T-helper 2 cell treated with Interferon-gamma antibody and Interleukin-4, amounts not matched to agents 5 μg/mL and 100 μg/mL, for 36 hours (primary cell): ENCODE measurements at regions not wholly inside any gene's neighbourhood (a gene's known extent, or its start where the extent isn't known, plus 50 kb on each side); places are given as distances from the start of the nearest gene placed in this dataset.

ENCODE experiments used
- DNase-seq: peaks from one replicate; pipeline ENCODE4 v3.0.0; 2021; ENCODE audit warnings: low spot score
- H3K27ac Mint-ChIP-seq: one replicate; pipeline ENCODE4 v1.8.0; 2021; ENCODE audit warnings: mild to moderate bottlenecking, mixed read lengths
- H3K27me3 Mint-ChIP-seq: one replicate; pipeline ENCODE4 v1.8.0; 2021; ENCODE audit warnings: low read depth, mixed read lengths
- H3K36me3 Mint-ChIP-seq: one replicate; pipeline ENCODE4 v1.8.0; 2021; ENCODE audit warnings: low read depth, mixed read lengths
- H3K4me1 Mint-ChIP-seq: one replicate; pipeline ENCODE4 v1.8.0; 2021; ENCODE audit warnings: low read depth, mixed read lengths
- H3K4me3 Mint-ChIP-seq: one replicate; pipeline ENCODE4 v1.8.0; 2022; ENCODE audit warnings: mild to moderate bottlenecking, moderate library complexity, mixed read lengths
- H3K9me3 Mint-ChIP-seq: one replicate; pipeline ENCODE4 v1.8.0; 2021; ENCODE audit warnings: mixed read lengths

DNA sequence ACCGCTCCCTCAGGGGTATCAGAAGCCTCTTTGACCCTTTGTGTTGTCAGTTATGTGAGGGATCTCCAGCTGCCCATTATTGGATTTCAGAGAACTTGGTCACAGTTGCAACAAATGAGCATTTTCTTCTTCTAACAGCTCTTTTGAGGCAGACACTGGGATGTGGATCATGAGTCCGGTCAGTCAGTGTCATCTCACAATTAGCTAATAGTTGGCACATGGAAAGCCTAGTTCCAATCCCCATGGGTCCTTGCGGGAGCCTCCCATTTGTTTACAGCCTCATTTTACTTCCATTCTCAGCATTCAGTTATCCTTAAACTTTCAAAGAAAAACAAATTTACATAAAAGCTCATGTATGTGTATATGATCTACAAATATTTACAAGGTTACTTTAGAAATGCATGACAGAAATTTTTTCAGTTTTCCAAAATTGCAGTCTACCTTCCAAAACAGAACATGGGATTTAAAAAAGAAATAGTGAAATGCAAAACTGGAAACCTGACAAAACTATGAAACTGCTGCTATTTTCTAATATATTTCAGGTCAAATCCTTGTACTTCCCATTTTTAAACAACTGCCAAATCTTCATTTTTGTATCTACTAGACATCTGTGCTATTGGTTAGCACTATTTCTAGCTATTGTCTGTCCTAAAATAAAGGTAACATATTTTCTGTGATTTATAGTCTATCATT is 547.1 kb upstream of the ZEB2 start:
- DNase-seq: no peak
- Mint-ChIP-seq H3K9me3 (no peaks in the 10 kb centered on the region), H3K27me3 (no peaks in the 10 kb centered on the region), H3K4me3 (no peak overlapping the region), H3K27ac (no peak overlapping the region), H3K4me1 (no peaks in the 10 kb centered on the region), H3K36me3 (no peaks in the 10 kb centered on the region)

- no peak for DNase-seq
- Mint-ChIP-seq H3K4me3 (no peak overlapping the region), H3K27ac (no peak overlapping the region), H3K36me3 (no peaks in the 10 kb centered on the region), H3K27me3 (no peaks in the 10 kb centered on the region), H3K4me1 (no peaks in the 10 kb centered on the region), H3K9me3 (no peaks in the 10 kb centered on the region)
These were observed 546.3 kb upstream of the ZEB2 start for GRCh38 chr2:145066151-145066661.

DNA sequence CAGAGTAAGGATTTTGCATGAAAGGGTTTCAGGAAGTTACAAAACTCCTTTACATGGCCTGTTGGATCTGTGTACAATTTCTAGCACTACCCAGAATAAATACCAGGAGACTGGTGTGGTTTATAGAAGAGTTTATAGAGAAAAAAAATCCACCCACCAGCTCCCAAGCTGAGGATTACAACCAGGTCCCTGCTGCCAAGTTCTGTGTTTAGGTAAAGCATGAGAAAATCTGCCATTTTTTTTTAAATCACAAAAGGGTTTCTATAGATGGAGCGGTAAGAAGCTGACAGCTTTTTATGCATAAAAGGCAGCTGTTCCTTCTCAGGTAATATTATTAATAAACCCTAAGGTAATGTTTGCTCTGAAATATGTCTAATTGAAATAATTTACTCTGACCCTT is 545.4 kb upstream of the ZEB2 start:
- no peak for DNase-seq
- Mint-ChIP-seq H3K27ac (no peak overlapping the region), H3K36me3 (no peaks in the 10 kb centered on the region), H3K9me3 (no peaks in the 10 kb centered on the region), H3K27me3 (no peaks in the 10 kb centered on the region), H3K4me3 (no peak overlapping the region), H3K4me1 (no peaks in the 10 kb centered on the region)

- no peak overlapping the region for H3K4me3 Mint-ChIP-seq
- H3K9me3 Mint-ChIP-seq: no peaks in the 10 kb centered on the region
- H3K4me1 Mint-ChIP-seq: no peaks in the 10 kb centered on the region
- DNase-seq: no peak
- no peak overlapping the region for H3K27ac Mint-ChIP-seq
- H3K27me3 Mint-ChIP-seq: no peaks in the 10 kb centered on the region
- no peaks in the 10 kb centered on the region for H3K36me3 Mint-ChIP-seq
These were observed 544.6 kb upstream of the ZEB2 start for GRCh38 chr2:145064511-145064910.

DNA sequence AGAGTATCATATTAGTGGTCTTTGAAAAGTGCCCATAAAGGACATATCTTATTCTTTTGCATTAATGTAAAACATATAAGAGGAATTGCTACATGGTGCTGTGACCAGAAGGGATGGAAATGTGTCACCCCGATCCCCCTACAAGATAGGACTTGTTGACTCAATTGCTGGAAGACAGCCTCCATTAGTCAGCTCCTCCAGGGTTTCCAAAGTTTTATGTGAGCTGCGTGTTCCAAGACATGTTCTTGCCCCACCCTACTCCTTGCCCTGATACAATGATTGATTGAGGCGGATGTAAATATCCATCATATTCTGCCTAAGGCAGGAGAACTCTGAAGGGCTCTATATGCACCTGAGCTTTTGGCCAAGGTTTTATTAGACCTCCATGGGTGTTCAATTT is 541.0 kb upstream of the ZEB2 start:
- no peaks in the 10 kb centered on the region for H3K9me3 Mint-ChIP-seq
- no peak for DNase-seq
- H3K4me1 Mint-ChIP-seq: no peaks in the 10 kb centered on the region
- H3K27me3 Mint-ChIP-seq: no peaks in the 10 kb centered on the region
- H3K4me3 Mint-ChIP-seq: no peak overlapping the region
- no peaks in the 10 kb centered on the region for H3K36me3 Mint-ChIP-seq
- no peak overlapping the region for H3K27ac Mint-ChIP-seq

DNA sequence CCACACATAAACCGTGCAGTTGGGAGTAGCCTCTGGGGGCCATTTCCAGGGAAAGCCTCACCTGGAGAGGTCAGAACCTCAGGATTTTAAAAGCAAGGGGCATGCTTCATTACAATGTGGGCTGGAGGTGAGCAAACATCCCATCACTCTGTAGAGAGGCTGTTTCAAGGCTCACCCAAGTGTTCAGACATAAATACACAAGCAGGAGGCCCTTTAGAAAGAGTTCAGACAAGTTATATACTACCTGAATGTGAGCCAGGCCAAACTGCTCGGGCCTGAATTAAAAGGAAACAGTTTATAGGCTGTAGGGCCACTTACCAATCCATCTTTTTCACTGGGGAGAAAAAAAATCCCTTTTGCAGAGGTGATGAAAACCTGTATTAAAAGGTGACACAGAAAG is 540.0 kb upstream of the ZEB2 start:
- no peaks in the 10 kb centered on the region for H3K4me1 Mint-ChIP-seq
- no peaks in the 10 kb centered on the region for H3K9me3 Mint-ChIP-seq
- H3K27me3 Mint-ChIP-seq: no peaks in the 10 kb centered on the region
- H3K4me3 Mint-ChIP-seq: no peak overlapping the region
- DNase-seq: no peak
- H3K36me3 Mint-ChIP-seq: no peaks in the 10 kb centered on the region
- H3K27ac Mint-ChIP-seq: no peak overlapping the region

DNA sequence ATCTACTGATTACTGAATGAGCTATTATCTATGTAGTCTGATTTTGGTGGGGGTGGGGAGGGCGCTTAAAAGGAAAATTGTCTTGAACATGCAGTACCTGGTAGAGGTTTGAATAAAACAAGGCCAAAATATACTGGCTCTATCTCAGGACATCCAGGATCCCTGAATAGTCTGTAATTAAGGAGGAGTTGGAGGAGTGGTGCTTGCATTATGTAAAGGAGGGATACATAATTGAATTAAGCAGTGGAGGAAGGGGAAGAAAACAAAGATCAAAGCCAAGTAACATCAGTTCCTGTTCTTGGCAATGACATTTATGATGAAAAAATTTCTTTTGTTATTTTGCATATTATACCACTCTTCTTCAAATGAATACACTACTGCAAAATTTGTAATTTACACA is 539.4 kb upstream of the ZEB2 start:
- no peak for DNase-seq
- Mint-ChIP-seq H3K27me3 (no peaks in the 10 kb centered on the region), H3K36me3 (no peaks in the 10 kb centered on the region), H3K9me3 (no peaks in the 10 kb centered on the region), H3K4me3 (no peak overlapping the region), H3K27ac (no peak overlapping the region), H3K4me1 (no peaks in the 10 kb centered on the region)

DNA sequence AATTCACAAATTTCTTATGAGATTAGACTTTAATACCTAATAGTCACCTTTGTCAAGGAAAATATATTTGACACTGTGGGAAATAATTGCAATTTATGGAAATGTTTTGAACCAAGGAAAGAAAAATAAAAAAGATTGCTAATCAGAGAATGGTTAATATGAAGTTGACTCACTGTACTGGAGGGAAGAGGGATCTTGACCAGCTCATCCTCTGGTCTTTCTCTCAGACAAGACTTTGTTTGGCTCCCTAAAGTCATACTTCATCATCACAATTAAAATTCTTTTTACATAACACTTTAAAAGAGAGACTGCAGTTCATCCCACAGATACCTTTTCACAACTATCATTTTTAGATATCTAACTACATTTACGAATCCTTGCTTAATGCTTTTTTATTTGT is 538.5 kb upstream of the ZEB2 start:
- Mint-ChIP-seq H3K36me3 (no peaks in the 10 kb centered on the region), H3K4me1 (no peaks in the 10 kb centered on the region), H3K9me3 (no peaks in the 10 kb centered on the region), H3K4me3 (no peak overlapping the region), H3K27me3 (no peaks in the 10 kb centered on the region), H3K27ac (no peak overlapping the region)
- DNase-seq: no peak

DNA sequence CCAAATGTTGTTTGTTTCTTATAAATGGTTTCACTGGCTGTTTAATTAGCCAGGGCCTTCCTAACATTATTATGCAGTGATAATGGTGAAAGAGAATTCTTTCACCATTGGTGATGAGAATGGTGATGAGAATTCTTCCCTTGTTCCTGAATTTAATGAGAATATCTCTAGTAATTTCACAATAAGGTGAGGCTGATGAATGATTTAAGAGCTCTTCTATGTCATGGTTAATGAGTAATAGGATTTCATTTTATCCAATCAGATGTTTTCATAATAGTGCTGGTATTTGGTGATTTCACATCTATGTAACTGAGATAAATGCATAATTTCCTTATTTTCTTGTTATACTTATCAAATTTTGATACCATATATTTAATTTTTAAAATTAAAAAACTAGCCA is 535.7 kb upstream of the ZEB2 start:
- no peaks in the 10 kb centered on the region for H3K27me3 Mint-ChIP-seq
- no peak overlapping the region for H3K4me3 Mint-ChIP-seq
- no peaks in the 10 kb centered on the region for H3K36me3 Mint-ChIP-seq
- H3K9me3 Mint-ChIP-seq: no peaks in the 10 kb centered on the region
- DNase-seq: no peak
- no peaks in the 10 kb centered on the region for H3K4me1 Mint-ChIP-seq
- no peak overlapping the region for H3K27ac Mint-ChIP-seq

GRCh38 chr2:145050134-145050533 is 530.2 kb upstream of the ZEB2 start:
- Mint-ChIP-seq H3K36me3 (no peaks in the 10 kb centered on the region), H3K27ac (no peak overlapping the region), H3K4me1 (no peaks in the 10 kb centered on the region), H3K9me3 (no peaks in the 10 kb centered on the region), H3K27me3 (no peaks in the 10 kb centered on the region), H3K4me3 (no peak overlapping the region)
- no peak for DNase-seq

- Mint-ChIP-seq H3K27ac (no peak overlapping the region), H3K27me3 (no peaks in the 10 kb centered on the region), H3K9me3 (no peaks in the 10 kb centered on the region), H3K36me3 (no peaks in the 10 kb centered on the region), H3K4me1 (no peaks in the 10 kb centered on the region), H3K4me3 (no peak overlapping the region)
- no peak for DNase-seq
These were observed 529.6 kb upstream of the ZEB2 start for GRCh38 chr2:145049475-145049874.

DNA sequence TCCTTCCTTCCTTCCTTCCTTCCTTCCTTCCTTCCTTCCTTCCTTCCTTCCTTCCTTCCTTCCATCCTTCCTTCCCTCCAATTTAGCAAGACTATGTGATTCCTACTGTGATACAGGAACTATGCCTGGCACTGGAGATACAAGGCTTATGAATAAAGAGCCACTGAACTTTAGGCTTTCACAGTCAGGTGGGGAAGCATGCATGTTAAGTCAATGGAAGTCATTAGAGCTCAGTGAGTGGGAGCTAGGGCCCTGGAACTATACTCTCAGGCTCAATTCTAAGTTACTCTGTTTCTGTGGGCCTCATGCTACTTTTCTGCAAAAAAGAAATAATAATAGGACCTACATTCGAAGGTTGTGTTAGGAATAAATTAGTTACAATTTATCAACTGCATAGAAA is 527.6 kb upstream of the ZEB2 start:
- no peak overlapping the region for H3K27ac Mint-ChIP-seq
- no peak for DNase-seq
- H3K4me3 Mint-ChIP-seq: no peak overlapping the region
- H3K27me3 Mint-ChIP-seq: no peaks in the 10 kb centered on the region
- H3K9me3 Mint-ChIP-seq: no peaks in the 10 kb centered on the region
- no peaks in the 10 kb centered on the region for H3K4me1 Mint-ChIP-seq
- no peaks in the 10 kb centered on the region for H3K36me3 Mint-ChIP-seq

DNA sequence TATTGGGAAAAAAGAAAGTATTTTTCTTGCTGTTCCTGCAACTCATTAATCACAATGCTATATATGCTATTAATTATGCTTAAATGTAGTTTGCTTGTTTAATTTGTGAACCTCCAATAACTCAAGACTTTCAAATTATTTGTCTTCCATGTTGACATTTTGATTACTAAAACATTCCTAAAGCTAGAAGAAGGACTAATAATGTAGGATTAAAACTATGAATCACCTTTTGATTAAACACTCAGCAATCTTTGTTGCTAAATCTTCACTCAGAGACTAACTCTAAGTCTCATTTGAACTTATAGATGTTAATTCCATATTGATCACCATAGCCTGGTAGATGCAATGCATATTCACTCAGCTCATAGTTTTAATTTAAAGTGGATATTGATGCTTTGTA is 524.6 kb upstream of the ZEB2 start:
- Mint-ChIP-seq H3K4me1 (no peaks in the 10 kb centered on the region), H3K36me3 (no peaks in the 10 kb centered on the region), H3K27ac (no peak overlapping the region), H3K4me3 (no peak overlapping the region), H3K27me3 (no peaks in the 10 kb centered on the region), H3K9me3 (no peaks in the 10 kb centered on the region)
- no peak for DNase-seq

DNA sequence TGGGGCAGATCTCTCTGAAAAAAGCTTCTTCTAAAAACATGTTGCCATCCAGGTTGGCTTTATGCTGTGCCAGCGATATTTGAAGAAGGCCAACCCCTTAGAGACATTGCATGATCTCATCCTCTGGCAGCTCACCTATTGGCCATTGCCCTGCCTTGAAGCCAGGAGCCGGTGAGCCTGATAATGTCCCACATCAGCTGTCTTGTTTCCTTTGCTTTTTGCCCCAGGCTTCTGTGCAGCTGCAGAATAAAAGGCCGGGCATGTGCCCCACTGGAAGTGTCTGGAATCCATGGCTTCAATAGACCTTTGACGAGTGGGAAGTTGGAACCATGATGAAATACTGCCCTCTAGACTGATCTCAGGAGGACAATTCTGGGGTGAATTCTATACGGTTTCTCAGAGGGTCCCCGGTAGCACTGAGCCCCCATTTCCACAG is 523.5 kb upstream of the ZEB2 start:
- Mint-ChIP-seq H3K27ac (no peak overlapping the region), H3K4me1 (no peaks in the 10 kb centered on the region), H3K9me3 (no peaks in the 10 kb centered on the region), H3K27me3 (no peaks in the 10 kb centered on the region), H3K36me3 (no peaks in the 10 kb centered on the region), H3K4me3 (no peak overlapping the region)
- no peak for DNase-seq

DNA sequence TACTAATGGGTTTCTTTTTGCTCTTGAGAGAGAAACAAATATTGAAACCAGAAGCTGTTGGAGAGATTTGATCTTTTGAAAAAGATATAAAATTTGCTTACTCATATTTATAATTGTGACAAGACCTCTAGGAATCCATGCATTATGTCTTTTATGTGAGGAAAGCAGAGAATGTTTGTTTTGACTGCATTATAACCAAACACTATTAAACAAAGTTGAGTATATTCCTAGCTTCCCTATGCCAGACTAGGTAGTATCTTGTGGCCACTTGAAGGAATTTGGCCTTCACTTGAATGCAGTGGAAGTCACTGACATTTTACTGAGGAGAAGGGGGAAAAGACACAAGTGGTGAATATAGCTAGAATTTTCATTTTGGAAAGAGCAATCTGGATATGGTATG is 521.8 kb upstream of the ZEB2 start:
- Mint-ChIP-seq H3K27me3 (no peaks in the 10 kb centered on the region), H3K27ac (no peak overlapping the region), H3K4me3 (no peak overlapping the region), H3K36me3 (no peaks in the 10 kb centered on the region), H3K4me1 (no peaks in the 10 kb centered on the region), H3K9me3 (no peaks in the 10 kb centered on the region)
- no peak for DNase-seq
